Caco-2 (cell line): ENCODE measurements at regions not wholly inside any gene's neighbourhood (a gene's known extent, or its start where the extent isn't known, plus 50 kb on each side); places are given as distances from the start of the nearest gene placed in this dataset.

Experiments
- BruUV-seq: library from RNA; stranded (reverse); fragments of 400-500 nt; replicated peaks from 2 replicates; lab custom pipeline; 2021; lab: Mats Ljungman, UMichigan
- CTCF ChIA-PET: fragments of 300-600 bp; sonication (Branson Sonifier 250); formaldehyde crosslinking; loops from one replicate; lab custom pipeline; 2022; ENCODE audit warnings: antibody characterized with exemption; lab: Charles Lee
- POLR2A ChIA-PET: fragments of 300-600 bp; sonication (Branson Sonifier 250); formaldehyde crosslinking; loops from one replicate; lab custom pipeline; 2022; ENCODE audit warnings: antibody characterized with exemption; lab: Charles Lee
- DNase-seq, 2 experiments: peaks; one replicate each; pipeline versions ENCODE4 v3.0.0 to v3.0.0-alpha.2; 2020 to 2022
- H3K27me3 ChIP-seq: replicated peaks from 2 replicates; pipeline ENCODE4 v1.6.0; 2011; ENCODE audit warnings: low read length; ENCODE audit not compliant: control insufficient read depth, insufficient read depth
- H3K36me3 ChIP-seq: 2 replicates; pipeline ENCODE4 v1.5.1; 2011; ENCODE audit warnings: low read length; ENCODE audit not compliant: control insufficient read depth, insufficient read depth
- H3K4me1 ChIP-seq: fragments of 250-450 bp; sonication (Bioruptor Pico); 2 replicates; pipeline ENCODE4 v1.5.1; 2020; ENCODE audit warnings: mild to moderate bottlenecking
- H3K4me3 ChIP-seq: 2 replicates; pipeline ENCODE4 v1.5.1; 2011; ENCODE audit warnings: low read depth, mild to moderate bottlenecking, control low read depth, low read length
- H3K9me3 ChIP-seq: fragments of 250-450 bp; sonication (Bioruptor Pico); 2 replicates; pipeline ENCODE4 v1.5.1; 2020; ENCODE audit warnings: mild to moderate bottlenecking, moderate library complexity
- H3K27ac Mint-ChIP-seq: one replicate; pipeline ENCODE4 v1.8.0; 2022; ENCODE audit warnings: mixed read lengths; ENCODE audit not compliant: unreplicated experiment
- H3K27me3 Mint-ChIP-seq: one replicate; pipeline ENCODE4 v1.8.0; 2022; ENCODE audit warnings: mixed read lengths; ENCODE audit not compliant: insufficient read depth, unreplicated experiment
- H3K36me3 Mint-ChIP-seq: one replicate; pipeline ENCODE4 v1.8.0; 2022; ENCODE audit warnings: mild to moderate bottlenecking, mixed read lengths; ENCODE audit not compliant: insufficient read depth, unreplicated experiment
- H3K4me1 Mint-ChIP-seq: one replicate; pipeline ENCODE4 v1.8.0; 2022; ENCODE audit warnings: low read depth, mixed read lengths; ENCODE audit not compliant: unreplicated experiment
- H3K4me3 Mint-ChIP-seq: one replicate; pipeline ENCODE4 v1.8.0; 2022; ENCODE audit warnings: mild to moderate bottlenecking, moderate library complexity, mixed read lengths; ENCODE audit not compliant: unreplicated experiment
- H3K9me3 Mint-ChIP-seq: one replicate; pipeline ENCODE4 v1.8.0; 2022; ENCODE audit warnings: mixed read lengths; ENCODE audit not compliant: unreplicated experiment
- CTCF ChIP-seq, 2 experiments: fragments of 200-600 bp in 1 of 2; IDR thresholded peaks; 1 replicate in 1 of 2; 2 replicates in 1 of 2; pipeline versions ENCODE4 v1.5.1 to v1.8.0; 2011 to 2022; ENCODE audit warnings: antibody characterized with exemption in 1 of 2, control low read depth in 1 of 2, inconsistent platforms in 1 of 2, low read depth in 1 of 2, low read length in 1 of 2, mild to moderate bottlenecking in 1 of 2, moderate library complexity in 1 of 2; ENCODE audit not compliant: insufficient read depth in 1 of 2, severe bottlenecking in 1 of 2, unreplicated experiment in 1 of 2
- intact Hi-C: fragments of 100-400 bp; cut with micrococcal nuclease; formaldehyde crosslinking; loops from one replicate; pipeline ENCODE4 v1.10.0; 2022; ENCODE audit not compliant: unreplicated experiment

GRCh38 chr6:9197726-9198125 lies 762.4 kb upstream of the SLC35B3 start:
- POLR2A ChIA-PET = no interaction called here
- TF ChIP-seq CTCF (IDR thresholded peaks at IDR 0.05; ENCODE audit: insufficient read depth in 1 of 2, low read depth in 1 of 2, low read length in 1 of 2, severe bottlenecking in 1 of 2, unreplicated experiment in 1 of 2) = no peak
- no peaks in the 10 kb centered on the region for H3K4me1 Mint-ChIP-seq
- Histone ChIP-seq H3K9me3 (no peaks in the 10 kb centered on the region), H3K4me3 (no peak overlapping the region), H3K27me3 (no peaks in the 10 kb centered on the region), H3K4me1 (no peaks in the 10 kb centered on the region), H3K36me3 (no peaks in the 10 kb centered on the region)
- BruUV-seq = no TSS peak
- H3K36me3 Mint-ChIP-seq = no peaks in the 10 kb centered on the region
- CTCF ChIA-PET = no interaction called here
- H3K4me3 Mint-ChIP-seq = no peak overlapping the region
- no peaks in the 10 kb centered on the region for H3K27me3 Mint-ChIP-seq
- DNase-seq = no peak
- H3K27ac Mint-ChIP-seq = no peak overlapping the region
- H3K9me3 Mint-ChIP-seq = no peaks in the 10 kb centered on the region
- intact Hi-C loops = no loop called here

- Histone ChIP-seq H3K36me3 (no peaks in the 10 kb centered on the region), H3K9me3 (no peaks in the 10 kb centered on the region), H3K4me3 (no peak overlapping the region), H3K27me3 (no peaks in the 10 kb centered on the region), H3K4me1 (no peaks in the 10 kb centered on the region)
- ChIA-PET CTCF (no interaction called here), POLR2A (no interaction called here)
- Mint-ChIP-seq H3K27ac (no peak overlapping the region), H3K27me3 (no peaks in the 10 kb centered on the region), H3K9me3 (no peaks in the 10 kb centered on the region), H3K4me1 (no peaks in the 10 kb centered on the region), H3K36me3 (no peaks in the 10 kb centered on the region), H3K4me3 (no peak overlapping the region)
- DNase-seq = no peak
- BruUV-seq = no TSS peak
- intact Hi-C loops = no loop called here
- no peak for TF ChIP-seq CTCF (IDR thresholded peaks at IDR 0.05; ENCODE audit: insufficient read depth in 1 of 2, low read depth in 1 of 2, low read length in 1 of 2, severe bottlenecking in 1 of 2, unreplicated experiment in 1 of 2)
These were observed 760.0 kb upstream of the SLC35B3 start for GRCh38 chr6:9195322-9195721.

DNA sequence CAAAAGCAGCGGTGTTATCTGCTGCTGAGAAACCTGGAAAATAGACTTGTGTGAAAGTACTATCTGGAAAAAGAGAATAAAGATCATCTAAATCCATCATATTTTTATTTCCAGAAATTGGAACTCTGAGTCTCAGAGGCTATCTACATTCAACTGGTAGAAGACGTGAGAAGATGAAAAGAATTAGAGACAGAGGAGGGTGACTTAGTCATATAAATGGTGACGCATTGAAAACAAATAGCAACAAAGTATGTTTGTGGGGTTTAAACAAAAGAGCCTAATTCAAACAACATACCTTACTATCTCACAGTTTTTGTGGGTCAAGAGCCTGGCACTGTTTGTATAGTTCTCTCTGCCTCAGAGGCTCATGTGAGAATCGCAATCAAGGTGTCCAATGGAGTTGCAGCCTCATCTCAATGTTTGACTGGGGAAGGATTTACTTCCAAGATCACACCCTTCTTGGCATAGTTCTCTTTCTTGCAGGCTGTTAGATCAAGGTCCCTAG lies 757.1 kb upstream of the SLC35B3 start:
- H3K9me3 Mint-ChIP-seq = no peaks in the 10 kb centered on the region
- CTCF ChIA-PET = no interaction called here

More for the DNA sequence above, 757.1 kb upstream of the SLC35B3 start:
- intact Hi-C loops = no loop called here
- Mint-ChIP-seq H3K27me3 (no peaks in the 10 kb centered on the region), H3K27ac (no peak overlapping the region), H3K36me3 (no peaks in the 10 kb centered on the region), H3K4me1 (no peaks in the 10 kb centered on the region), H3K4me3 (no peak overlapping the region)
- Histone ChIP-seq H3K9me3 (no peaks in the 10 kb centered on the region), H3K36me3 (no peaks in the 10 kb centered on the region), H3K27me3 (no peaks in the 10 kb centered on the region), H3K4me3 (no peak overlapping the region), H3K4me1 (no peaks in the 10 kb centered on the region)
- POLR2A ChIA-PET = interaction anchor here (0.6 kb wide), 1 partner anchor 332 kb away, joined by 3 read pairs; no protein-coding TSS in a partner anchor
- DNase-seq = no peak
- BruUV-seq = no TSS peak
- TF ChIP-seq CTCF (IDR thresholded peaks at IDR 0.05; ENCODE audit: insufficient read depth in 1 of 2, low read depth in 1 of 2, low read length in 1 of 2, severe bottlenecking in 1 of 2, unreplicated experiment in 1 of 2) = no peak
